ENCODE measurements at regions not wholly inside any gene's neighbourhood (a gene's known extent, or its start where the extent isn't known, plus 50 kb on each side); places are given as distances from the start of the nearest gene placed in this dataset.
"Not testable (repeated sequence)": the region's sequence is repeated elsewhere in the genome, so short reads cannot be mapped to it uniquely, and the experiment has no call there.

DNA sequence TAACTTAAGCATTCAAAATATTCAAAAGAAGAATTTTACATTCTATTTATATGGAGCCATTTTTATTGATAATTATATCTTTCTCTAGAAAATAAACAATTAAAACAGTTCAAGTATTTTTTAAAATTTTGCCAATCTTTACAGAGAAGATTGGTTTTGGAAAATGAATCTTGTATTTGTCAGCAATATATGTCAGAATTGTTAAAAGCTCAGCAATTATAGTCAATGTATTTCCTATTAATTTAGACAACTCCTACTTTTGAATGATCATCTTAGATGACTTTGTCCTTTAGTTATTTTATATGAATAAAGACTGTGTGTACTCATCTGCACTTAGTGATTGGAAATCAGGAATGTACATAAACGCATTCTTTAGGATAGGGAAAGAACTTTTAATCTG is 223.9 kb upstream of the MAD2L1 start:
- no peak for DNase-seq

DNA sequence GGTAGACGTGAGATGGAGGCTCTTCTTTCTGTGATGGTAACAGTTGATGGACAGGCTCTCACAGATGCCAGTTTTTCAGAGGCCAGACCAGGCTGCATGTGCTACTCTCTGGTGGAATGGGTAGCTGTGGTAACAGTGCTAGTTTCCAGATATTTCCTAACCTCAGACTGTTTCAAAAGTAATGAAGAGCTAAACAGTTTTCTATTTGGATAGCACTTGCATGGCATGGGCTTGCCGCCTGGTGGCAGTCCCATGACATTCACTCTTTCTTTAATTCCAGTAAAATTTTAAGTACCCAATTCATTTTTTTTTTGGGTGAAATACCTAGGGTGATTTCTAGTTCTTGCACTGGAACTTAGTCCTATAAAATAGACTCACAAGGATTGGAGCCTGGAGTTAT is 220.2 kb upstream of the MAD2L1 start:
- DNase-seq = no peak

DNA sequence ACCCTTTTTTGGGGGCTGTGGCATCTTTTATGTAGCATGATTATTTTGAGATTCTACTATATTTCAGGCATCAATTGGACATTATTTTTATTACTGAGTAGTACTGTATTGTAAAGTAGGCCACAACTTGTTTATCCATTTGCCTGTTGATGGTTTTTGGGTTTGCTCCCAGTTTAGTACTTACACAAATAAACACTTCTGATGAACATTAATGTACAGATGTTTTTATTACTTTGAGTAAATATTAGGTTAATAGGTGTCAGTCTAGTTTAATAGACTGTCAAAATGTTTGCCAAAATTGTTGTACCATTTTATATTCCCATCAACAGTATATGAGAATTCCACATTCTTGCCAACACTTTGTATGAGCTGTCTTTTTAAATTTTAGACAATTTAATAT is 214.9 kb upstream of the MAD2L1 start:
- no peak for DNase-seq

DNA sequence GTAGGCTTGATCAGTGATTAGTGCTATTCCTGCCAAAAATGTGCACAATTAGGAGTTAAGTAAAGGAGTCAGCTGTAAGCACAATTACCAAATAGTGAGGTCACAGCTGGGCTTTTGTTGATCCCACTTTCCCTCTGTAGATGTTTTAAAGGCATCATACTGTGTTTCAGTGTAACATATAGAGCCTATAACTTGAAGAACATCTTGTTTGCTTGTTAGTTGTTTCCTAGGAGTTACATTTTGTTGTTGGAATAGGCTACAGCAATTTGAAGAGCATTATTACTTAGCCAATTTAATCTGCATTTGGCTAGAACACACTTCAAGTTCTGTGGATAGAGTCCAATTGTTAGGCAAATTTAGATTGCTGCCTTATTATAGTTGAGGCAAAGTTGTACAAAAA is 210.7 kb upstream of the MAD2L1 start:
- no peak for DNase-seq

GRCh38 chr4:120266602-120267001 is 200.0 kb upstream of the MAD2L1 start:
- DNase-seq = no peak

DNA sequence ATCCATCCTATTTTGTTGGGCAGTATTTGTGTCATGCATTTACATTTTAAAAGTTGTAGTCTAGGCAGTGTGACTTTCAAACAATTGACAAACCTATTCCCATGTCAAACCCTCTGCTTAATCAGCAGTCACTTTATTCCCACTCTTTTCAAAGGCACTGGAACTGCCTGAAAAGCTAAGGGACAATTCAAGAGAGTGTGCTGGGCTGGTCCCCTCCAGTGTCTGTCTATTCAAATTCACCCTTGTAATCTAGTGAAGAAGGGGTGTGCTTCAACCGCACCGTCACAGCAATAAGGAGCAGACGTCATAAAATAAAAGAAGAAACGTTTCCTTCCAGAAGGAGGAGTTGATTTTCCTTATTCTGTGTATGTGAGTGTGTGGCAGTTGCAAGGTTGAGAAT is 197.0 kb upstream of the MAD2L1 start:
- DNase-seq = no peak

DNA sequence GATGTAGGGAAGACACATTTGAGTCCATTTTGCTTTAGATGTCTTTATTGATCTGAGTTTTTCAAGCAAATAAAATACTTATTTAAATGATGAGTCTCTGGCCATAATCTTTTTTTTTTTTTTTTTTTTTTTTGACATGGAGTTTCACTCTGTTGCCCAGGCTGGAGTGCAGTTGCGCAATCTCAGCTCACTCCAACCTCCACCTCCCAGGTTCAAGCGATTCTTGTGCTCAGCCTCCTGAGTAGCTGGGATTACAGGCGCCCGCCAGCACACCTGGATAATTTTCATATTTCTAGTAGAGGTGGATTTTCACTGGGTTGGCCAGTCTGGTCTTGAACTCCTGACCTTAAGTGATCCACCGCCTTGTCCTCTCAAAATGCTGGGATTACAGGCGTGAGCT is 194.5 kb upstream of the MAD2L1 start:
- DNase-seq = no peak

DNA sequence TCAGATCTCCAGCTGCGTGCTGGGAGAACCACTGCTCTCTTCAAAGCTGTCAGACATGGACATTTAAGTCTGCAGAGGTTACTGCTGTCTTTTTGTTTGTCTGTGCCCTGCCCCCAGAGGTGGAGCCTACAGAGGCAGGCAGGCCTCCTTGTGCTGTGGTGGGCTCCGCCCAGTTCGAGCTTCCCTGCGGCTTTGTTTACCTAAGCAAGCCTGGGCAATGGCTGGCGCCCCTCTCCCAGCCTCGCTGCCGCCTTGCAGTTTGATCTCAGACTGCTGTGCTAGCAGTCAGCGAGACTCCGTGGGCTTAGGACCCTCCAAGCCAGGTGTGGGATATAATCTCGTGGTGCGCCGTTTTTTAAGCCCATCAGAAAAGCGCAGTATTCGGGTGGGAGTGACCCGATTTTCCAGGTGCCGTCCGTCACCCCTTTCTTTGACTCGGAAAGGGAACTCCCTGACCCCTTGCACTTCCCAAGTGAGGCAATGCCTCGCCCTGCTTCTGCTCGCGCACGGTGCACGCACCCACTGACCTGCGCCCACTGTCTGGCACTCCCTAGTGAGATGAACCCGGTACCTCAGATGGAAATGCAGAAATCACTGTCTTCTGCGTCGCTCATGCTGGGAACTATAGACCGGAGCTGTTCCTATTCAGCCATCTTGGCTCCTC is 189.6 kb upstream of the MAD2L1 start:
- DNase-seq = not testable (repeated sequence)

GRCh38 chr4:120238277-120238973 is 171.8 kb upstream of the MAD2L1 start:
- DNase-seq = no peak

- no peak for DNase-seq
Observed at GRCh38 chr4:120236873-120237272, 170.2 kb upstream of the MAD2L1 start.

GRCh38 chr4:120232050-120232449 is 165.4 kb upstream of the MAD2L1 start:
- no peak for DNase-seq

DNA sequence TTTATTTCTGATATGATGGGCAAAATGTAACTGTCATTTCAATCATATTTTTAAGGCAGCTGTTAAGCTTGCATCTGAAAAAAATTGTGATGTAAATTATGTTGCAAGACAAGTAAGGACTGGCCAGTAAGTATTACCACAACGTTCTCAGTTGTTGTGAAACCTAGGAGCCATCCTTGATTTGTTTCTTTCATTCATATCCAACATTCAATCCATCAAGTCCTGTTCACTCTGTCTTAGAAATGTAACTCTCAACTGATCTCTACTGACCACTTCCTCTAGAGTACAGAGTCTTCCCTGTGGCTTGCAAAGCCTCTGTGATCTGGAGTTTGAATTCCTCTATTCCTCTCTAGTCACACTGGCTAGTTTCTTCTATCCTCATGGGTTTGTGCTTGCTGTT is 161.4 kb upstream of the MAD2L1 start:
- no peak for DNase-seq

DNA sequence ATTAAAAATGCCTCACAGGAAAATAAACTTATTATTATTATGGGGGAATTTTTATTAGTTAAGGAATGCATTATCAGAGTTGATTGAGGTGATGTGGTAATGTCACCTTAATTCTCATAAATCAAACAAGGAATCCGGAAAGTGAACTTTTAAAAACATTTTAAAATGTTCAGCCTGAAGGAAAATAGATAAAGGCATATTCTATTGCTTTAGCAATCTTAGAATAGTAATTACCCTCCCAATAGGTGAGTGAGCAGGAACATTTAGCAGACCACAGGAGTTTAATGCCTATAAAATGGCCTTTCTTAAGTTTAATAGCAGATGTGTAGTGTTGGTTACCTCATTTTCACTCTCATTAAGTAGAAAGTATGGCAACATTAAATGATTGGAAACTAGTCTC is 160.9 kb upstream of the MAD2L1 start:
- no peak for DNase-seq

GRCh38 chr4:120225527-120225926 is 158.9 kb upstream of the MAD2L1 start:
- no peak for DNase-seq

DNA sequence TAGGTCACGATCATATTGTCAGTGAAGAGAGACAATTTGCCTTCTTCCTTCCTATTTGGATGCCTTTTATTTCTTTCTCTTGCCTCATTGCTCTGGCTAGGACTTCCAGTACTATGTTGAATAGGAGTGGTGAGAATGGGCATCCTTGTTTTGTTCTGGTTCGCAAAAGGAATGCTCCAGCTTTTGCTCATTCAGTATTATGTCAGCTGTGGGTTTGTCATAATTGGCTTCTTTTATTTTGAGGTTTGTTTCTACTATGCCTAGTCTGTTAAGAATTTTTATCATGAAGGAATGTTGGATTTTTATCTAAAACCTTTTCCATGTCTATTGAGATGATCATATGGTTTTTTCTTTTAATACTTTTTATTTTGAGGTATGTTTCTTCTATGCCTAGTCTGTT is 152.3 kb upstream of the MAD2L1 start:
- no peak for DNase-seq

DNA sequence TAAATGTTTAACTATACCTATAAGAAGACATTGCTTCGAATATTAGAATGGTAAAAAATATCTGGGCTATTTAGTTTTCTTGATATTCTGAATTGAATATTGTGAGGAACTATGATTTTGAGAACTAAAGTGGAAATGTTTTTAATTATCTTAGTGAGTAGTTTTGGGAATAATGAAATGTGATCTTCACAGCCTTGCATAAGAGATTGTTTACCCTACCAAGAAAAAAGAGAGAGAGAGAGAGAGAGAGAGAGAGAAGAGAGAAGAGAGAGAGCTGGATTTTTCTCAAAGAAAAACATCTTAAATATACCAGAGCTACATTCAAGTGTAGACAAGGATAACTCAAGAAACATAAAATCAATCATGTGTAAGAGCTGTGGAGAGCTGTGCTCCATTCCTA is 148.7 kb upstream of the MAD2L1 start:
- DNase-seq = no peak

DNA sequence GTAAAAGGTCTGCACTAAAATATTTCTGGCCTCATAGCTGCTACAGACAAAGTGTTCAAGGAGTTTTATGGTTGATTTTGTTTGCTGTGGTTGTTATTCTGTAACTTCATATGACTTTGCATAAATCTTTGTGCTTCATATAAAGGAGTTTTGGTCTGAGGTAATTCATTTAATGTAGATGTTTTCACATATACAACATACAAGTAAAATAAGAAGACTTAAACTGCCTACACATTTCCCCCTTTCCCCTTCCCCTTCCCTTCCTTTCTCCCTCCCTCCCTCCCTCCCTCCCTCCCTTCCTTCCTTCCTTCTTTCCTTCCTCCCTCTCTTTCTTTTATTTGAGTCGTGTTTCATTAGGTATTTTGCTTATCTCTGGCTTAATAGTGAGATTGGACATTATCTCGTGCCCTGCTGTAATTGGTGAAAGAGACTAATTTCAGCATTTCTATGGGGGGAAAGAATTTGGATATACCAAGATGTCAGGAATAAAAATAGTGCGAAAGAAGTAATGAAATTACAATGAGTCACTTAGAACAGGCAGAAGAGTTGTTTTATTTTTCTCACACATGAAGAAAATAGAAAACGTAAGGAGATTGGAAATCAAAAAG is 144.9 kb upstream of the MAD2L1 start:
- no peak for DNase-seq

DNA sequence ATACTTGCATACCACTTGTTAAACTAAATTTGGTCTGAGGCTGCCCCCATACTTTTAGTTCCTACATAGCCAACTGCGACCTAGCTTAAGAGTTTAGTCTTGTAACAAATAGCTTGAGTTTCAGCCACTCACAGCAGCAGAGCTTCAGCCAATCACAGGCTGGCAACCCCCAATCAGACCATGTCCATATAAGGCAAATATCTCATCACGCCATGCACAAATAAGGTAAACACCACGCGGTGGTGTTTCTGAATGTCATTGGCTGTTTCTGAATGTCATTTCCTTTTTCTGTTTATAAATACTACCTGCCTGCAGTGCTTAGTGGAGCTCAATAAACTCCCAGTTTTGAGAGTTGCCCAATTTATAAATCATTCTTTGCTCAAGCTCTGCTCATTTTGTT is 143.1 kb upstream of the MAD2L1 start:
- DNase-seq = no peak

- DNase-seq = no peak
Observed at GRCh38 chr4:120207021-120207420, 140.4 kb upstream of the MAD2L1 start.

DNA sequence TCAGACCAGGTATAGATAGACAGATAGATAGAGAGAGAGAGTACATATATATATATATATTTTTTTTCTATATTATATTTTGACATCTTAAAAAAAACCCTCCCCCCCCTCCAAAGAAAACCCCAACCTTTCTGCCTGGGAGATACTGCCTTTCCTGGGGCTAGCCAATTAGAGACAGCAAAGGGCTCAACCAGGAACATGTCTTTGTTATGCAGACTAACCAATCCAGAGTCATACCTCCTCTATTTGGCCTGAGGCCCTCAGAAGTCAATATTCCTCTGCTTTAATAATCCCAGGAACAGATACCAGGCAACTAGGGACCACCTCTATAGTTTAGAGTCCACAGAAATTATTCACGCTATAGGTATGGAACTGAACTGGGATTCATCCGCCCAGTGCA is 135.6 kb upstream of the MAD2L1 start:
- DNase-seq = no peak

- not testable (repeated sequence) for DNase-seq
Observed at GRCh38 chr4:120200573-120201110, 134.0 kb upstream of the MAD2L1 start.

DNA sequence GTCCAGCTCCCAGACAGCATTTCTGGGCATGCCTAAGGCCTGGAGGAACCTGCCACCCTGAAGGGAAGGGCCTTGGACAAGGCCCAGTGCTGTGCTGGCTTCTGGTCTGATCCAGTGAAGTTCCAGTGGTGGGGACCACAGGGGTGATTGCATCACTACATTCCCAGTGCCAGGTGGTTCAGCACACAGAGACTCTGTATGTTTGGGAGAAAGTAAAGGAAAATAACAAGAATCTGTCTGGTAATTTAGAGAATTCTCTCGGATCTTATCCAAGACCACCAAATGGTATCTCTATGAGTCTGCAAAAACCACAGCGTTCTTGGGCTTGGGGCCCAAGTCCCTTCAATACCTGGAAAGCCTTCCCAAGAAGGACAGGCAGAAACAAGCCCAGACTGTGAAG is 131.8 kb upstream of the MAD2L1 start:
- no peak for DNase-seq

DNA sequence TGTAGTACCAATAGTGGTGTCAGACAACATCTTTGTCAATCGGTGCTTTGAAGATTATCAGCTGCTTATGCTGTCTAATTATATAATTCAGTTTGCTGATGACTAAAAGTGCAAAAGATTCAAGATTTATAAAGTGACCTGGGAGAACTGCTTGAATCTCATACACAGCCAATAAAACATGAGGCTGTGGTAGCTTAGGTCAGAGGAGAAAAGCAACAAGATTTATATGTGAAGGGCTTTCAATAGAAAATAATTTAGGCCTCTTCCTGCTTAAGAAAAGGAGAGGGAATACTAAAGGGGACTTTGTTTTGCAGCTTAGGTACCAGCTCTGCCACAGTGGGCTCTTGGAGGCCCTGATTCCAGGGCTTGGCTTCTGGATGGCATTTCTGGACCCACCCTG is 111.0 kb upstream of the MAD2L1 start:
- no peak for DNase-seq

- DNase-seq = no peak
Observed at GRCh38 chr4:120175272-120175671, 108.6 kb upstream of the MAD2L1 start.
